C4-2B (cell line): ENCODE measurements at regions not wholly inside any gene's neighbourhood (a gene's known extent, or its start where the extent isn't known, plus 50 kb on each side); places are given as distances from the start of the nearest gene placed in this dataset.

ENCODE experiments used
- CTCF ChIP-seq: fragments of 450-650 bp; conservative IDR thresholded peaks from 2 replicates; pipeline ENCODE4 v1.5.1; 2017; ENCODE audit warnings: mild to moderate bottlenecking
- ZFX ChIP-seq: fragments of 450-650 bp; IDR thresholded peaks from 2 replicates; pipeline ENCODE4 v1.6.1; 2017

- TF ChIP-seq CTCF (no peak), ZFX (no peak)
Observed at GRCh38 chr3:118805007-118805406, 229.6 kb downstream of the IGSF11 start.
